K562 (cell line): ENCODE measurements at regions not wholly inside any gene's neighbourhood (a gene's known extent, or its start where the extent isn't known, plus 50 kb on each side); places are given as distances from the start of the nearest gene placed in this dataset.

Experiments
- ATAC-seq: fragments of 200-7000 bp; cut with Tn5 transposase; 3 replicates; pipeline ENCODE4 v1.9.1; 2020; ENCODE audit warnings: moderate library complexity
- BruUV-seq: library from RNA; stranded (reverse); fragments of 400-500 nt; replicated peaks from 2 replicates; lab custom pipeline; 2021; lab: Mats Ljungman, UMichigan
- CTCF ChIA-PET: fragments of 300-600 bp; formaldehyde crosslinking; extraction: SDS; loops from one replicate; lab custom pipeline; 2021; ENCODE audit warnings: low intra/inter-chr PET ratio; lab: Yijun Ruan, JAX
- POLR2A ChIA-PET: fragments of 300-600, 350-650 bp; sonication (Branson Sonifier 250); formaldehyde crosslinking; extraction: SDS; loops from one replicate; lab custom pipeline; 2021; ENCODE audit warnings: antibody characterized with exemption, inconsistent platforms; lab: Yijun Ruan, JAX
- DNase-seq, 4 experiments: peaks; one replicate each; pipeline versions ENCODE4 v3.0.0 to v3.0.0-alpha.2; 2011 to 2018; ENCODE audit warnings: low spot score in 3 of 4, mixed read lengths in 3 of 4; ENCODE audit errors: extremely low read depth in 1 of 4
- FAIRE-seq: peaks from 2 replicates; lab custom pipeline; 2011; peaks lifted over from hg19 to GRCh38; lab: Jason Lieb, UNC
- H2AFZ ChIP-seq: 2 replicates; pipeline ENCODE4 v1.6.0; 2011; ENCODE audit warnings: low read depth, low read length, control low read depth, inconsistent platforms
- H3K27ac ChIP-seq: fragments of 200-600 bp; 3 replicates; pipeline ENCODE4 v1.8.0; 2011; ENCODE audit warnings: low read depth, mild to moderate bottlenecking, control low read depth, inconsistent platforms, low read length, moderate library complexity, mixed read lengths; ENCODE audit errors: extremely low read depth
- H3K27me3 ChIP-seq, 2 experiments: fragments of 300-600 bp in 1 of 2; 2 replicates in 1 of 2; 3 replicates in 1 of 2; pipeline versions ENCODE4 v1.6.0 to v1.8.0; 2011; ENCODE audit warnings: inconsistent platforms in 2 of 2, low read length in 2 of 2, mild to moderate bottlenecking in 1 of 2, mixed read lengths in 1 of 2, moderate library complexity in 1 of 2; ENCODE audit not compliant: control insufficient read depth in 2 of 2, insufficient read depth in 2 of 2
- H3K36me3 ChIP-seq: fragments of 300-600 bp; 3 replicates; pipeline ENCODE4 v1.8.0; 2011; ENCODE audit warnings: mild to moderate bottlenecking, low read length, inconsistent platforms; ENCODE audit not compliant: control insufficient read depth, insufficient read depth
- H3K4me1 ChIP-seq, 2 experiments: fragments of 200-600 bp in 1 of 2; replicated peaks in 1 of 2; 2 replicates in 1 of 2; 3 replicates in 1 of 2; pipeline versions ENCODE4 v1.5.1 to v1.8.0; 2011; ENCODE audit warnings: inconsistent platforms in 2 of 2, low read length in 2 of 2, mild to moderate bottlenecking in 1 of 2, mixed read lengths in 1 of 2, moderate library complexity in 1 of 2; ENCODE audit not compliant: control insufficient read depth in 2 of 2, insufficient read depth in 2 of 2
- H3K4me2 ChIP-seq: 2 replicates; pipeline ENCODE4 v1.6.1; 2011; ENCODE audit warnings: low read length, control low read depth, inconsistent platforms, mixed read lengths; ENCODE audit not compliant: insufficient read depth
- H3K4me3 ChIP-seq: fragments of 200-600 bp; sonication (generic), shearing (Covaris generic); 2 replicates; pipeline ENCODE4 v1.5.1; 2016; ENCODE audit warnings: control low read depth, inconsistent platforms
- H3K79me2 ChIP-seq: fragments of 200-600 bp; 3 replicates; pipeline ENCODE4 v1.8.0; 2011; ENCODE audit warnings: low read length, inconsistent platforms; ENCODE audit not compliant: control insufficient read depth, insufficient read depth
- H3K9ac ChIP-seq, 2 experiments: 2 replicates each; pipeline versions ENCODE4 v1.6.0 to v1.6.1; 2011; ENCODE audit warnings: low read depth in 2 of 2, low read length in 2 of 2, control low read depth in 1 of 2, inconsistent platforms in 1 of 2, mild to moderate bottlenecking in 1 of 2, mixed read lengths in 1 of 2; ENCODE audit not compliant: insufficient read depth in 1 of 2
- H3K9me1 ChIP-seq: one replicate; pipeline ENCODE4 v1.6.0; 2011; ENCODE audit warnings: inconsistent platforms, mild to moderate bottlenecking, low read length, moderate library complexity; ENCODE audit not compliant: control insufficient read depth, insufficient read depth
- H3K9me3 ChIP-seq: replicated peaks from 2 replicates; pipeline ENCODE4 v1.5.1; 2011; ENCODE audit warnings: low read depth, low read length, inconsistent platforms; ENCODE audit not compliant: control insufficient read depth, insufficient read depth
- H4K20me1 ChIP-seq: replicated peaks from 2 replicates; pipeline ENCODE4 v1.6.1; 2011; ENCODE audit warnings: low read length, inconsistent platforms, mixed read lengths; ENCODE audit not compliant: control insufficient read depth, insufficient read depth
- BRF1 ChIP-seq: IDR thresholded peaks from 3 replicates; pipeline ENCODE4 v1.6.1; 2011; ENCODE audit warnings: borderline replicate concordance, mild to moderate bottlenecking; ENCODE audit not compliant: insufficient read length; ENCODE audit errors: extremely low read depth
- CC2D1A ChIP-seq: fragments of 450-650 bp; IDR thresholded peaks from 2 replicates; pipeline ENCODE4 v1.6.1; 2017; ENCODE audit warnings: mild to moderate bottlenecking
- CSDE1 ChIP-seq, 2 experiments: fragments of 450-650 bp; IDR thresholded peaks; 2 replicates each; pipeline ENCODE4 v1.6.1; 2016; ENCODE audit warnings: mild to moderate bottlenecking in 1 of 2
- CTBP1 ChIP-seq: fragments of 450-650 bp; IDR thresholded peaks from 2 replicates; pipeline ENCODE4 v1.6.1; 2016; ENCODE audit warnings: borderline replicate concordance
- KLF1 ChIP-seq: fragments of 450-650 bp; IDR thresholded peaks from 2 replicates; pipeline ENCODE4 v1.6.1; 2016; ENCODE audit warnings: missing genetic modification characterization, missing compliant biosample characterization
- KLF10 ChIP-seq: fragments of 250-450 bp; sonication (Bioruptor Pico); IDR thresholded peaks from 2 replicates; pipeline ENCODE4 v1.6.1; 2021; ENCODE audit warnings: matching md5 sums
- MITF ChIP-seq: IDR thresholded peaks from 2 replicates; pipeline ENCODE4 v1.6.1; 2014; ENCODE audit warnings: antibody characterized with exemption
- NFYB ChIP-seq: IDR thresholded peaks from 2 replicates; pipeline ENCODE4 v1.6.1; 2011; ENCODE audit warnings: mild to moderate bottlenecking, moderate library complexity; ENCODE audit not compliant: insufficient read length; ENCODE audit errors: extremely low read depth
- RBBP5 ChIP-seq: fragments of 200-600 bp; sonication (generic); IDR thresholded peaks from 2 replicates; pipeline ENCODE4 v1.6.1; 2012; ENCODE audit warnings: borderline replicate concordance, mild to moderate bottlenecking, low read length, control low read depth, inconsistent platforms; ENCODE audit not compliant: insufficient read depth, poor library complexity, severe bottlenecking
- RBM34 ChIP-seq: fragments of 200-400 bp; formaldehyde crosslinking; IDR thresholded peaks from 2 replicates; pipeline ENCODE4 v1.6.1; 2018; ENCODE audit warnings: low read length, borderline replicate concordance; ENCODE audit not compliant: insufficient read depth
- SMAD4 ChIP-seq: fragments of 250-450 bp; sonication (Bioruptor Pico); conservative IDR thresholded peaks from 2 replicates; pipeline ENCODE4 v1.8.0; 2021; ENCODE audit warnings: inconsistent platforms, mild to moderate bottlenecking, moderate library complexity
- ZNF224 ChIP-seq: sonication (generic); formaldehyde crosslinking; IDR thresholded peaks from 2 replicates; pipeline ENCODE4 v1.8.0; 2022; ENCODE audit warnings: mild to moderate bottlenecking, missing genetic modification reagents
- ZNF280B ChIP-seq: fragments of 250-450 bp; sonication (Bioruptor Pico); IDR thresholded peaks from 2 replicates; pipeline ENCODE4 v1.5.1; 2021; ENCODE audit warnings: mild to moderate bottlenecking
- ZNF717 ChIP-seq: fragments of 250-450 bp; sonication (Bioruptor Pico); IDR thresholded peaks from 2 replicates; pipeline ENCODE4 v1.5.0; 2021
- WGBS: fragments of 100-300 bp; shearing (Covaris generic); methylation state at CpG from one replicate; pipeline ENCODE4 v1.1.6; 2016; ENCODE audit warnings: low coverage, mixed read lengths; ENCODE audit not compliant: insufficient coverage; ENCODE audit errors: missing lambda C conversion rate; 5-methylcytosine and 5-hydroxymethylcytosine counted together
- in situ Hi-C: fragments of 300-500 bp; cut with MboI; formaldehyde crosslinking; loops from 4 replicates; pipeline ENCODE4 v1.15.0; 2018; ENCODE audit warnings: inconsistent platforms, mixed read lengths
- intact Hi-C: fragments of 100-400 bp; cut with micrococcal nuclease; formaldehyde crosslinking; loops from 2 replicates; pipeline ENCODE4 v1.14.2; 2022
- TF ChIP-seq, protein P1 (sequence below): fragments of 250-450 bp; sonication (Bioruptor Pico); IDR thresholded peaks from 2 replicates; pipeline ENCODE4 v1.8.0; 2022; ENCODE audit warnings: moderate library complexity, mild to moderate bottlenecking, inconsistent platforms
- TF ChIP-seq, protein P2 (sequence below): sonication (generic); formaldehyde crosslinking; IDR thresholded peaks from 2 replicates; pipeline ENCODE4 v1.8.1; 2022; ENCODE audit warnings: missing genetic modification reagents

- ChIA-PET POLR2A (interaction anchor here (0.6 kb wide), 2 partner anchors 24 to 30 kb away, joined by 3 read pairs; no protein-coding TSS in a partner anchor), CTCF (no interaction called here)
- BruUV-seq: no TSS peak
- Histone ChIP-seq H3K9me3 (no peaks in the 10 kb centered on the region), H3K4me3 (no peak overlapping the region), H3K36me3 (peaks cover 6% of the 10 kb centered on the region; the same call in 2 of the 3 replicates), H3K79me2 (peaks cover 25% of the 10 kb centered on the region), H3K27ac (no peak overlapping the region), H3K4me2 (no peak overlapping the region), H2AFZ (no peak overlapping the region), H3K27me3 (peaks cover 6 to 34% of the 10 kb centered on the region in 2 experiments), H3K4me1 (peaks cover 0 to 30% of the 10 kb centered on the region in 2 experiments; a peak in 3 of 5 replicates), H3K9ac (peak overlapping the region in 1 of 2 experiments; percentile 71; a peak in 2 of 4 replicates), H4K20me1 (no peaks in the 10 kb centered on the region; the same call in 1 of the 2 replicates), H3K9me1 (peaks cover 4% of the 10 kb centered on the region)
- DNase-seq (no peak), ATAC-seq (no peak), FAIRE-seq (no peak)
- 24% methylated on average over 23 of the region's 23 CpGs for WGBS
- intact Hi-C loops: no loop called here
- in situ Hi-C loops: no loop called here
- TF ChIP-seq BRF1 (no peak), RBBP5 (no peak), MITF (no peak), CC2D1A (no peak), CTBP1 (no peak), KLF10 (CRISPR knock-in tag) (no peak), SMAD4 (CRISPR knock-in tag) (no peak), KLF1 (no peak), ZNF717 (CRISPR knock-in tag) (no peak), RBM34 (no peak), ZNF224 (no peak), CSDE1 (IDR thresholded peaks at IDR 0.05) (no peak), ZNF280B (CRISPR knock-in tag) (no peak), NFYB (no peak)
- TF ChIP-seq, protein P1, sequence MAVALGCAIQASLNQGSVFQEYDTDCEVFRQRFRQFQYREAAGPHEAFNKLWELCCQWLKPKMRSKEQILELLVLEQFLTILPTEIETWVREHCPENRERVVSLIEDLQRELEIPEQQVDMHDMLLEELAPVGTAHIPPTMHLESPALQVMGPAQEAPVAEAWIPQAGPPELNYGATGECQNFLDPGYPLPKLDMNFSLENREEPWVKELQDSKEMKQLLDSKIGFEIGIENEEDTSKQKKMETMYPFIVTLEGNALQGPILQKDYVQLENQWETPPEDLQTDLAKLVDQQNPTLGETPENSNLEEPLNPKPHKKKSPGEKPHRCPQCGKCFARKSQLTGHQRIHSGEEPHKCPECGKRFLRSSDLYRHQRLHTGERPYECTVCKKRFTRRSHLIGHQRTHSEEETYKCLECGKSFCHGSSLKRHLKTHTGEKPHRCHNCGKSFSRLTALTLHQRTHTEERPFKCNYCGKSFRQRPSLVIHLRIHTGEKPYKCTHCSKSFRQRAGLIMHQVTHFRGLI (CRISPR knock-in tag): no peak
- TF ChIP-seq, protein P2, sequence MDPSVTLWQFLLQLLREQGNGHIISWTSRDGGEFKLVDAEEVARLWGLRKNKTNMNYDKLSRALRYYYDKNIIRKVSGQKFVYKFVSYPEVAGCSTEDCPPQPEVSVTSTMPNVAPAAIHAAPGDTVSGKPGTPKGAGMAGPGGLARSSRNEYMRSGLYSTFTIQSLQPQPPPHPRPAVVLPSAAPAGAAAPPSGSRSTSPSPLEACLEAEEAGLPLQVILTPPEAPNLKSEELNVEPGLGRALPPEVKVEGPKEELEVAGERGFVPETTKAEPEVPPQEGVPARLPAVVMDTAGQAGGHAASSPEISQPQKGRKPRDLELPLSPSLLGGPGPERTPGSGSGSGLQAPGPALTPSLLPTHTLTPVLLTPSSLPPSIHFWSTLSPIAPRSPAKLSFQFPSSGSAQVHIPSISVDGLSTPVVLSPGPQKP: no peak
Measured at GRCh38 chr1:3978196-3978989, 78.3 kb upstream of the C1orf174 start.
